SU-DHL-6 (cell line): ENCODE measurements at regions not wholly inside any gene's neighbourhood (a gene's known extent, or its start where the extent isn't known, plus 50 kb on each side); places are given as distances from the start of the nearest gene placed in this dataset.

Experiments
- CTCF ChIP-seq: fragments of 200-600 bp; sonication (generic); IDR thresholded peaks from one replicate; pipeline ENCODE4 v1.5.1; 2017; ENCODE audit warnings: antibody characterized with exemption, mild to moderate bottlenecking, low read length, moderate library complexity; ENCODE audit not compliant: insufficient read depth, poor library complexity, severe bottlenecking
- EZH2phosphoT487 ChIP-seq: fragments of 200-600 bp; sonication (generic), shearing (Covaris generic); conservative IDR thresholded peaks from 2 replicates; pipeline ENCODE4 v1.6.1; 2018; ENCODE audit warnings: mild to moderate bottlenecking, antibody characterized with exemption, low read length, moderate library complexity, mixed read lengths

- TF ChIP-seq CTCF (no peak), EZH2phosphoT487 (no peak)
Observed at GRCh38 chr11:103812680-103813079, 223.8 kb upstream of the DDI1 start.
